Neuronal stem cell (in vitro differentiated cells): ENCODE measurements at regions not wholly inside any gene's neighbourhood (a gene's known extent, or its start where the extent isn't known, plus 50 kb on each side); places are given as distances from the start of the nearest gene placed in this dataset.

Source experiments
- DNase-seq: peaks from one replicate; pipeline ENCODE4 v3.0.0-alpha.2; 2013; ENCODE audit warnings: low spot score
- H2AFZ ChIP-seq: one replicate; pipeline ENCODE4 v1.6.1; 2013; ENCODE audit warnings: mild to moderate bottlenecking, low read length, inconsistent platforms
- H2AK5ac ChIP-seq: 2 replicates; pipeline ENCODE4 v1.6.1; 2013; ENCODE audit warnings: low read depth, mild to moderate bottlenecking, inconsistent platforms, low read length, moderate library complexity, mixed read lengths
- H2BK120ac ChIP-seq: 2 replicates; pipeline ENCODE4 v1.6.1; 2013; ENCODE audit warnings: low read depth, mild to moderate bottlenecking, inconsistent platforms, low read length, moderate library complexity, mixed read lengths
- H2BK12ac ChIP-seq: one replicate; pipeline ENCODE4 v1.6.1; 2013; ENCODE audit warnings: low read length, inconsistent platforms
- H2BK15ac ChIP-seq: 2 replicates; pipeline ENCODE4 v1.6.1; 2013; ENCODE audit warnings: mild to moderate bottlenecking, low read length, inconsistent platforms, mixed read lengths
- H2BK5ac ChIP-seq: one replicate; pipeline ENCODE4 v1.6.1; 2013; ENCODE audit warnings: inconsistent platforms, mild to moderate bottlenecking, low read length, moderate library complexity
- H3K14ac ChIP-seq: one replicate; pipeline ENCODE4 v1.6.1; 2013; ENCODE audit warnings: low read length, inconsistent platforms
- H3K18ac ChIP-seq: 2 replicates; pipeline ENCODE4 v1.6.1; 2013; ENCODE audit warnings: low read length, inconsistent platforms
- H3K23ac ChIP-seq: 2 replicates; pipeline ENCODE4 v1.6.1; 2013; ENCODE audit warnings: low read depth, mild to moderate bottlenecking, mixed read lengths, low read length, inconsistent platforms; ENCODE audit not compliant: poor library complexity
- H3K27ac ChIP-seq: replicated peaks from 3 replicates; pipeline ENCODE4 v1.5.1; 2013; ENCODE audit warnings: low read length, inconsistent platforms
- H3K27me3 ChIP-seq, 3 experiments: 2 replicates each; pipeline ENCODE4 v1.6.1; 2013; ENCODE audit warnings: low read length in 3 of 3, mild to moderate bottlenecking in 2 of 3, inconsistent platforms in 1 of 3, low read depth in 1 of 3, mixed read lengths in 1 of 3, moderate library complexity in 1 of 3; ENCODE audit not compliant: control insufficient read depth in 3 of 3, insufficient read depth in 3 of 3
- H3K36me3 ChIP-seq, 2 donors: replicated peaks in 1 of 2; 2 replicates each; pipeline ENCODE4 v1.6.1; 2013; ENCODE audit warnings: low read length in 2 of 2; ENCODE audit not compliant: control insufficient read depth in 2 of 2, insufficient read depth in 2 of 2
- H3K4ac ChIP-seq: 2 replicates; pipeline ENCODE4 v1.6.1; 2013; ENCODE audit warnings: inconsistent platforms, mild to moderate bottlenecking, low read length, moderate library complexity
- H3K4me1 ChIP-seq, 2 donors: 1 replicate in 1 of 2; 2 replicates in 1 of 2; pipeline ENCODE4 v1.6.1; 2013; ENCODE audit warnings: low read length in 2 of 2, low read depth in 1 of 2; ENCODE audit not compliant: control insufficient read depth in 2 of 2, insufficient read depth in 1 of 2
- H3K4me2 ChIP-seq: one replicate; pipeline ENCODE4 v1.6.1; 2013; ENCODE audit warnings: mild to moderate bottlenecking, low read length, inconsistent platforms; ENCODE audit not compliant: insufficient read depth, poor library complexity, severe bottlenecking
- H3K4me3 ChIP-seq, 2 donors: 2 replicates each; pipeline ENCODE4 v1.5.1; 2013; ENCODE audit warnings: low read length in 2 of 2, mild to moderate bottlenecking in 2 of 2, inconsistent platforms in 1 of 2, moderate library complexity in 1 of 2
- H3K79me1 ChIP-seq: one replicate; pipeline ENCODE4 v1.6.1; 2013; ENCODE audit warnings: low read depth, mild to moderate bottlenecking, inconsistent platforms, low read length, moderate library complexity
- H3K9ac ChIP-seq: one replicate; pipeline ENCODE4 v1.6.1; 2013; ENCODE audit warnings: mild to moderate bottlenecking, low read depth, low read length, inconsistent platforms; ENCODE audit not compliant: poor library complexity
- H3K9me3 ChIP-seq, 2 donors: replicated peaks in 1 of 2; 2 replicates each; pipeline versions ENCODE3 to v1.6.1; 2013; ENCODE audit warnings: low read length in 2 of 2, mild to moderate bottlenecking in 2 of 2, inconsistent platforms in 1 of 2, low read depth in 1 of 2, mixed read lengths in 1 of 2, moderate library complexity in 1 of 2; ENCODE audit not compliant: control insufficient read depth in 2 of 2, insufficient read depth in 1 of 2
- H4K8ac ChIP-seq: one replicate; pipeline ENCODE4 v1.6.1; 2013; ENCODE audit warnings: low read depth, mild to moderate bottlenecking, inconsistent platforms, low read length, moderate library complexity
- H4K91ac ChIP-seq: one replicate; pipeline ENCODE4 v1.6.1; 2013; ENCODE audit warnings: low read length, low read depth, mild to moderate bottlenecking, inconsistent platforms; ENCODE audit not compliant: poor library complexity
- WGBS, 2 donors: extraction: QIAGEN DNeasy Blood & Tissue Kit; methylation state at CpG; one replicate each; pipeline ENCODE4 v1.1.7; 2013; ENCODE audit warnings: missing lambda C conversion rate in 2 of 2, mixed read lengths in 1 of 2; ENCODE audit not compliant: insufficient read length in 2 of 2, insufficient replicate concordance in 1 of 2; ENCODE audit errors: extremely low coverage in 2 of 2; 5-methylcytosine and 5-hydroxymethylcytosine counted together

- Histone ChIP-seq H3K9me3 (no peaks in the 10 kb centered on the region), H2BK5ac (no peak overlapping the region), H2BK120ac (no peak overlapping the region), H4K8ac (no peak overlapping the region), H3K14ac (no peak overlapping the region), H3K27ac (no peak overlapping the region), H2AK5ac (no peak overlapping the region), H3K4me1 (no peaks in the 10 kb centered on the region), H3K23ac (no peak overlapping the region), H3K27me3 (no peaks in the 10 kb centered on the region), H2BK12ac (no peak overlapping the region), H3K18ac (no peak overlapping the region), H3K4me2 (no peak overlapping the region), H3K4ac (no peak overlapping the region), H3K79me1 (no peaks in the 10 kb centered on the region), H4K91ac (no peak overlapping the region), H2BK15ac (no peak overlapping the region), H2AFZ (no peak overlapping the region), H3K4me3 (no peak overlapping the region), H3K36me3 (no peaks in the 10 kb centered on the region), H3K9ac (no peak overlapping the region)
- WGBS, 2 donors = 100% methylated on average over 1 of the region's 4 CpGs; no CpG with 5 or more reads in 1 of the 2 donors
- DNase-seq = no peak
Measured at GRCh38 chr14:65910108-65910786, 497.7 kb downstream of the FUT8 start.

GRCh38 chr14:65915125-65915524 lies 502.6 kb downstream of the FUT8 start:
- Histone ChIP-seq H3K4me2 (no peak overlapping the region), H2BK15ac (no peak overlapping the region), H4K8ac (no peak overlapping the region), H3K79me1 (no peaks in the 10 kb centered on the region), H3K36me3 (no peaks in the 10 kb centered on the region), H3K23ac (no peak overlapping the region), H2BK12ac (no peak overlapping the region), H2BK5ac (no peak overlapping the region), H3K14ac (no peak overlapping the region), H3K18ac (no peak overlapping the region), H2AFZ (no peak overlapping the region), H3K9ac (no peak overlapping the region), H2AK5ac (no peak overlapping the region), H2BK120ac (no peak overlapping the region), H3K4me1 (no peaks in the 10 kb centered on the region), H4K91ac (no peak overlapping the region), H3K27ac (no peak overlapping the region), H3K4ac (no peak overlapping the region), H3K27me3 (no peaks in the 10 kb centered on the region), H3K9me3 (no peaks in the 10 kb centered on the region), H3K4me3 (no peak overlapping the region)
- no peak for DNase-seq

- H2BK15ac ChIP-seq = no peak overlapping the region
- H3K4me2 ChIP-seq = no peak overlapping the region
- no peak overlapping the region for H3K4ac ChIP-seq
- DNase-seq = no peak
- H2BK5ac ChIP-seq = no peak overlapping the region
- H3K9ac ChIP-seq = no peak overlapping the region
- no peaks in the 10 kb centered on the region for H3K4me1 ChIP-seq
- no peak overlapping the region for H3K23ac ChIP-seq
- H4K91ac ChIP-seq = no peak overlapping the region
- H3K27ac ChIP-seq = no peak overlapping the region
- no peak overlapping the region for H3K18ac ChIP-seq
- H3K79me1 ChIP-seq = no peaks in the 10 kb centered on the region
- no peak overlapping the region for H3K4me3 ChIP-seq
- H2AFZ ChIP-seq = no peak overlapping the region
- H3K36me3 ChIP-seq = no peaks in the 10 kb centered on the region
- no peak overlapping the region for H3K14ac ChIP-seq
- no peak overlapping the region for H2AK5ac ChIP-seq
- no peak overlapping the region for H2BK12ac ChIP-seq
- H4K8ac ChIP-seq = no peak overlapping the region
- H3K9me3 ChIP-seq = no peaks in the 10 kb centered on the region
- no peaks in the 10 kb centered on the region for H3K27me3 ChIP-seq
- WGBS, 2 donors = no CpG with 5 or more reads among the region's 2 CpGs
- no peak overlapping the region for H2BK120ac ChIP-seq
Measured at GRCh38 chr14:65916055-65916454, 503.5 kb downstream of the FUT8 start.

- H3K4me1 ChIP-seq = no peaks in the 10 kb centered on the region
- H3K27me3 ChIP-seq = no peaks in the 10 kb centered on the region
- no peak overlapping the region for H3K4me3 ChIP-seq
- no peak overlapping the region for H3K27ac ChIP-seq
- no peak overlapping the region for H3K18ac ChIP-seq
- H3K4me2 ChIP-seq = no peak overlapping the region
- no peak for DNase-seq
- no peak overlapping the region for H2AK5ac ChIP-seq
- no peaks in the 10 kb centered on the region for H3K79me1 ChIP-seq
- H2BK12ac ChIP-seq = no peak overlapping the region
- H2BK5ac ChIP-seq = no peak overlapping the region
- no CpG with 5 or more reads among the region's 2 CpGs for WGBS, 2 donors
- no peak overlapping the region for H4K91ac ChIP-seq
- H4K8ac ChIP-seq = no peak overlapping the region
- no peaks in the 10 kb centered on the region for H3K36me3 ChIP-seq
- H2BK15ac ChIP-seq = no peak overlapping the region
- H3K14ac ChIP-seq = no peak overlapping the region
- no peak overlapping the region for H2AFZ ChIP-seq
- H3K4ac ChIP-seq = no peak overlapping the region
- H3K9ac ChIP-seq = no peak overlapping the region
- H3K9me3 ChIP-seq = no peaks in the 10 kb centered on the region
- H2BK120ac ChIP-seq = no peak overlapping the region
- no peak overlapping the region for H3K23ac ChIP-seq
Measured at GRCh38 chr14:65920996-65921395, 508.5 kb downstream of the FUT8 start.
